A549 (cell line): ENCODE measurements at regions not wholly inside any gene's neighbourhood (a gene's known extent, or its start where the extent isn't known, plus 50 kb on each side); places are given as distances from the start of the nearest gene placed in this dataset.

Experiments
- ATAC-seq, 2 experiments: fragments of 200-7000 bp in 1 of 2; fragments of >200 bp in 1 of 2; cut with Nextera tagmentation in 1 of 2; cut with Tn5 transposase in 1 of 2; 3 replicates each; pipeline versions ENCODE4 v1.8.0 to v1.9.1; 2018 to 2020; ENCODE audit warnings: mild to moderate bottlenecking in 1 of 2, moderate library complexity in 1 of 2
- CTCF ChIA-PET: fragments of 300-600 bp; sonication (Branson Sonifier 250); formaldehyde crosslinking; extraction: SDS; loops from one replicate; lab custom pipeline; 2021; ENCODE audit warnings: antibody characterized with exemption, inconsistent platforms; lab: Yijun Ruan, JAX
- POLR2A ChIA-PET: fragments of 350-600 bp; formaldehyde crosslinking; extraction: SDS; loops from one replicate; lab custom pipeline; 2021; ENCODE audit warnings: antibody characterized with exemption, inconsistent platforms; lab: Yijun Ruan, JAX
- DNase-seq, 2 experiments: peaks; one replicate each; pipeline versions ENCODE4 v3.0.0 to v3.0.0-alpha.2; 2011 to 2016; ENCODE audit warnings: low read depth in 1 of 2, low spot score in 1 of 2
- FAIRE-seq: peaks from 2 replicates; lab custom pipeline; 2011; peaks lifted over from hg19 to GRCh38; lab: Jason Lieb, UNC
- H3K27ac ChIP-seq, 2 experiments: fragments of >200 bp; sonication (Bioruptor Twin); formaldehyde crosslinking; 3 replicates each; pipeline ENCODE4 v1.5.1; 2016 to 2017
- H3K4me1 ChIP-seq: fragments of >200 bp; sonication (Bioruptor Twin); formaldehyde crosslinking; 3 replicates; pipeline ENCODE4 v1.6.1; 2016
- H3K4me2 ChIP-seq: fragments of >200 bp; sonication (Bioruptor Twin); formaldehyde crosslinking; 3 replicates; pipeline ENCODE4 v1.6.1; 2016
- H3K4me3 ChIP-seq: fragments of >200 bp; sonication (Bioruptor Twin); formaldehyde crosslinking; 3 replicates; pipeline ENCODE4 v1.5.1; 2016
- H3K9me3 ChIP-seq: fragments of >200 bp; sonication (Bioruptor Twin); formaldehyde crosslinking; 3 replicates; pipeline ENCODE4 v1.6.1; 2016
- CBX8 ChIP-seq: fragments of 200-600 bp; sonication (generic); IDR thresholded peaks from 2 replicates; pipeline ENCODE4 v1.6.1; 2016
- CHD2 ChIP-seq: fragments of 150-350 bp; IDR thresholded peaks from 2 replicates; pipeline ENCODE4 v1.6.1; 2014; ENCODE audit warnings: low read length; ENCODE audit not compliant: partially characterized antibody
- CHD4 ChIP-seq: fragments of 200-600 bp; sonication (generic); IDR thresholded peaks from 2 replicates; pipeline ENCODE4 v1.6.1; 2016; ENCODE audit warnings: antibody characterized with exemption, mild to moderate bottlenecking, borderline replicate concordance
- EHF ChIP-seq: fragments of 250-450 bp; sonication (Bioruptor Pico); IDR thresholded peaks from 2 replicates; pipeline ENCODE4 v1.5.0; 2020; ENCODE audit warnings: mild to moderate bottlenecking
- EP300 ChIP-seq, 2 experiments: fragments of >200 bp; sonication (Bioruptor Twin); formaldehyde crosslinking; IDR thresholded peaks; 2 replicates in 1 of 2; 3 replicates in 1 of 2; pipeline ENCODE4 v1.6.1; 2016 to 2017
- FOSB ChIP-seq: fragments of 250-450 bp; sonication (Bioruptor Pico); IDR thresholded peaks from 2 replicates; pipeline ENCODE4 v1.5.0; 2020; ENCODE audit warnings: mild to moderate bottlenecking, moderate library complexity
- GATA3 ChIP-seq: IDR thresholded peaks from 2 replicates; pipeline ENCODE4 v1.6.1; 2012; ENCODE audit warnings: borderline replicate concordance
- HEYL ChIP-seq: fragments of 250-450 bp; sonication (Bioruptor Pico); IDR thresholded peaks from 2 replicates; pipeline ENCODE4 v1.8.0; 2021; ENCODE audit warnings: mild to moderate bottlenecking, moderate library complexity
- HOXA7 ChIP-seq: fragments of 250-450 bp; sonication (Bioruptor Pico); IDR thresholded peaks from 2 replicates; pipeline ENCODE4 v1.5.0; 2020; ENCODE audit warnings: mild to moderate bottlenecking, moderate library complexity
- HOXB5 ChIP-seq: fragments of 250-450 bp; sonication (Bioruptor Pico); IDR thresholded peaks from 2 replicates; pipeline ENCODE4 v1.5.0; 2020; ENCODE audit warnings: mild to moderate bottlenecking, moderate library complexity
- JUNB ChIP-seq: fragments of >200 bp; sonication (Bioruptor Twin); formaldehyde crosslinking; IDR thresholded peaks from 2 replicates; pipeline ENCODE4 v1.6.1; 2016
- KDM1A ChIP-seq: fragments of 200-600 bp; sonication (generic); IDR thresholded peaks from 2 replicates; pipeline ENCODE4 v1.6.1; 2016; ENCODE audit warnings: low read depth, mild to moderate bottlenecking
- KDM5A ChIP-seq: fragments of 200-600 bp; sonication (generic); IDR thresholded peaks from 2 replicates; pipeline ENCODE4 v1.6.1; 2016; ENCODE audit warnings: antibody characterized with exemption, mild to moderate bottlenecking
- MYC ChIP-seq: IDR thresholded peaks from 2 replicates; pipeline ENCODE4 v1.6.1; 2012; ENCODE audit warnings: mild to moderate bottlenecking, inconsistent platforms, low read length, improper control_type of control experiment, borderline replicate concordance
- PHF8 ChIP-seq: fragments of 200-600 bp; sonication (generic); IDR thresholded peaks from 2 replicates; pipeline ENCODE4 v1.6.1; 2016; ENCODE audit warnings: low read depth, mild to moderate bottlenecking, antibody characterized with exemption, moderate library complexity, borderline replicate concordance
- POLR2A ChIP-seq: IDR thresholded peaks from 2 replicates; pipeline ENCODE4 v1.6.1; 2012; ENCODE audit warnings: mild to moderate bottlenecking, low read length
- POLR2AphosphoS2 ChIP-seq: conservative IDR thresholded peaks from 2 replicates; pipeline ENCODE4 v1.6.1; 2012; ENCODE audit warnings: low read length, improper control_type of control experiment, inconsistent platforms
- RAD21 ChIP-seq, 2 experiments: fragments of >200 bp in 1 of 2; sonication (Bioruptor Twin) in 1 of 2; formaldehyde crosslinking in 1 of 2; IDR thresholded peaks in 1 of 2; conservative IDR thresholded peaks in 1 of 2; 2 replicates in 1 of 2; 3 replicates in 1 of 2; pipeline ENCODE4 v1.6.1; 2012 to 2018; ENCODE audit warnings: inconsistent platforms in 1 of 2
- RNF2 ChIP-seq: fragments of 200-600 bp; sonication (generic); IDR thresholded peaks from 2 replicates; pipeline ENCODE4 v1.6.1; 2016; ENCODE audit warnings: low read depth, mild to moderate bottlenecking, antibody characterized with exemption, moderate library complexity, borderline replicate concordance
- USF2 ChIP-seq: fragments of 450-650 bp; IDR thresholded peaks from 2 replicates; pipeline ENCODE4 v1.6.1; 2014; ENCODE audit warnings: antibody characterized with exemption
- ZSCAN20 ChIP-seq: fragments of 250-450 bp; sonication (Bioruptor Pico); IDR thresholded peaks from 2 replicates; pipeline ENCODE4 v1.8.0; 2022; ENCODE audit warnings: mild to moderate bottlenecking, moderate library complexity
- WGBS: methylation state at CpG from one replicate; pipeline ENCODE4 v1.1.6; 2017; ENCODE audit errors: missing lambda C conversion rate; 5-methylcytosine and 5-hydroxymethylcytosine counted together
- TF ChIP-seq, protein P1 (sequence below): IDR thresholded peaks from 2 replicates; pipeline ENCODE4 v1.6.1; 2012; ENCODE audit warnings: low read depth, borderline replicate concordance
- TF ChIP-seq, protein P2 (sequence below): fragments of 250-450 bp; sonication (Bioruptor Pico); IDR thresholded peaks from 2 replicates; pipeline ENCODE4 v1.5.0; 2020; ENCODE audit warnings: low read depth, mild to moderate bottlenecking, moderate library complexity

- ATAC-seq: no peak
- ChIA-PET CTCF (no interaction called here), POLR2A (no interaction called here)
- Histone ChIP-seq H3K4me3 (no peak overlapping the region), H3K27ac (no peak overlapping the region), H3K4me1 (no peaks in the 10 kb centered on the region)
- no peak for DNase-seq
- TF ChIP-seq HEYL (no peak), POLR2AphosphoS2 (no peak), HOXA7 (no peak), MYC (no peak), POLR2A (no peak), CHD4 (no peak), ZSCAN20 (CRISPR knock-in tag) (no peak), CHD2 (no peak), KDM1A (no peak), EHF (CRISPR knock-in tag) (no peak), HOXB5 (no peak), KDM5A (no peak), JUNB (no peak), USF2 (no peak), RNF2 (no peak)
- TF ChIP-seq, protein P1, sequence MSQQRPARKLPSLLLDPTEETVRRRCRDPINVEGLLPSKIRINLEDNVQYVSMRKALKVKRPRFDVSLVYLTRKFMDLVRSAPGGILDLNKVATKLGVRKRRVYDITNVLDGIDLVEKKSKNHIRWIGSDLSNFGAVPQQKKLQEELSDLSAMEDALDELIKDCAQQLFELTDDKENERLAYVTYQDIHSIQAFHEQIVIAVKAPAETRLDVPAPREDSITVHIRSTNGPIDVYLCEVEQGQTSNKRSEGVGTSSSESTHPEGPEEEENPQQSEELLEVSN: no peak
- TF ChIP-seq, protein P2, sequence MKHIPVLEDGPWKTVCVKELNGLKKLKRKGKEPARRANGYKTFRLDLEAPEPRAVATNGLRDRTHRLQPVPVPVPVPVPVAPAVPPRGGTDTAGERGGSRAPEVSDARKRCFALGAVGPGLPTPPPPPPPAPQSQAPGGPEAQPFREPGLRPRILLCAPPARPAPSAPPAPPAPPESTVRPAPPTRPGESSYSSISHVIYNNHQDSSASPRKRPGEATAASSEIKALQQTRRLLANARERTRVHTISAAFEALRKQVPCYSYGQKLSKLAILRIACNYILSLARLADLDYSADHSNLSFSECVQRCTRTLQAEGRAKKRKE (CRISPR knock-in tag): no peak
- TF ChIP-seq, all 56 proteins: peak for 0
- Histone ChIP-seq H3K9me3 (no peaks in the 10 kb centered on the region), H3K4me2 (no peak overlapping the region)
- FAIRE-seq: no peak
- 22% methylated on average over 4 of the region's 4 CpGs for WGBS
Observed at GRCh38 chr6:145090801-145091585, 644.3 kb downstream of the EPM2A start.

DNA sequence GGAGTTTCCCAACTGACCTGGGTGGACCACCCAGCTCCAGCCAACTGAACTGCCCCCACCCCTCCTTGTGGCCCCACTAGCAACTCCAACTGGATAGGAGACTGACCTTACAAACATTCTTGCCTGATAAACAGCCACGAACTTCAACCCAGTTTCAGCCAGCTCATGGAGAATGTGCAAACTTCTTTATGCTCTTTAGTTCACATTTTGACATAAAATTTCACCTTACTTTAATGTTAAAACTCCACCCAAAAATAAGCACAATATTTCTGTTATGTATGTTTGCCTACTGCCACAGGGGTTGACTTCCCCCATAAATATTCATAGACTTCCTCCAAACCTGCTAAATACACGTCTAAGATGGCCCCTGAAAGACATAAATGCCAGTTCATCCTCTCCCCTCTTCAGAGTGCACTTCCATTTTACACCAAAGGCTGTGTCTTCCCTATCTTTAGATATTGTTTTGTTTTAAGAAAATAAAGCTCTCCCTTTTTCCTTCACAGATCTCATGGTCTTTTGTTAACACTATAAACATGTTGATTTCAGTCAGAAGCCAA lies 643.7 kb downstream of the EPM2A start:
- FAIRE-seq: no peak

DNA sequence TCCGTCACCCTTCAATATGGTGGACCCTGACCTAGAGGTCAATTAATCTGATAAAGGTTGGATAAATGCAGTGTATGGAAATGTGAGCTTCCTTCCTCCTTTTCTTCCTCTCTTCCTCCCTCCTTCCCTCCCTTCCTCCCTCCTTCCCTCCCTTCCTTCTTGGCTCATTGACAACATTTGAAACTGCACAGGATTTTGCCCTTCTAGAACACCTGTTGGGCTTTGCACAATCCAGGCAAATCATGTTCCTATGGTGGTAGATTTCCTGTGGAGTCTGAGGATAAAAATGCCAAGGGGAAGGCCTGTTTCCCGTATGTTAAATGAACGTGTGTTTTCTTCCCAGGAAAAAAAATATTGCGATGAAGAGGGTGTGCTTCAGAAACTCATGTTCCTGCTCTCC lies 642.8 kb downstream of the EPM2A start:
- FAIRE-seq (no peak), ATAC-seq (no peak), DNase-seq (no peak)
- Histone ChIP-seq H3K4me1 (no peaks in the 10 kb centered on the region), H3K27ac (no peak overlapping the region), H3K9me3 (no peaks in the 10 kb centered on the region), H3K4me3 (no peak overlapping the region), H3K4me2 (no peak overlapping the region)
- no peak for TF ChIP-seq RAD21 (conservative IDR thresholded peaks at IDR 0.05 in 1 of 2, IDR thresholded peaks at IDR 0.05 in 1 of 2)
- TF ChIP-seq EP300 (IDR thresholded peaks at IDR 0.05): no peak
- no peak for TF ChIP-seq GATA3
- TF ChIP-seq FOSB (CRISPR knock-in tag): no peak
- WGBS: 68% methylated on average over 4 of the region's 4 CpGs
- ChIA-PET POLR2A (no interaction called here), CTCF (no interaction called here)

More for the DNA sequence above, 643.7 kb downstream of the EPM2A start:
- Histone ChIP-seq H3K4me1 (no peaks in the 10 kb centered on the region), H3K4me3 (no peak overlapping the region), H3K4me2 (no peak overlapping the region), H3K9me3 (no peaks in the 10 kb centered on the region), H3K27ac (no peak overlapping the region)
- ChIA-PET CTCF (no interaction called here), POLR2A (no interaction called here)
- TF ChIP-seq CBX8 (no peak), EHF (CRISPR knock-in tag) (no peak), GATA3 (no peak), PHF8 (no peak)
- 19% methylated on average over 2 of the region's 2 CpGs for WGBS
- DNase-seq (no peak), ATAC-seq (no peak)
